DOHH2 (cell line): ENCODE measurements at regions not wholly inside any gene's neighbourhood (a gene's known extent, or its start where the extent isn't known, plus 50 kb on each side); places are given as distances from the start of the nearest gene placed in this dataset.
"Not testable (repeated sequence)": the region's sequence is repeated elsewhere in the genome, so short reads cannot be mapped to it uniquely, and the experiment has no call there.

ENCODE experiments used
- EZH2phosphoT487 ChIP-seq: fragments of 200-600 bp; sonication (generic); IDR thresholded peaks from 2 replicates; pipeline ENCODE4 v1.6.1; 2017; ENCODE audit warnings: borderline replicate concordance, mild to moderate bottlenecking, antibody characterized with exemption, low read length, moderate library complexity, mixed read lengths
- TF ChIP-seq, protein P1 (sequence below): fragments of 200-600 bp; sonication (generic); IDR thresholded peaks from one replicate; pipeline ENCODE4 v1.5.1; 2014; ENCODE audit warnings: antibody characterized with exemption, mild to moderate bottlenecking, low read depth, low read length; ENCODE audit not compliant: poor library complexity, severe bottlenecking

DNA sequence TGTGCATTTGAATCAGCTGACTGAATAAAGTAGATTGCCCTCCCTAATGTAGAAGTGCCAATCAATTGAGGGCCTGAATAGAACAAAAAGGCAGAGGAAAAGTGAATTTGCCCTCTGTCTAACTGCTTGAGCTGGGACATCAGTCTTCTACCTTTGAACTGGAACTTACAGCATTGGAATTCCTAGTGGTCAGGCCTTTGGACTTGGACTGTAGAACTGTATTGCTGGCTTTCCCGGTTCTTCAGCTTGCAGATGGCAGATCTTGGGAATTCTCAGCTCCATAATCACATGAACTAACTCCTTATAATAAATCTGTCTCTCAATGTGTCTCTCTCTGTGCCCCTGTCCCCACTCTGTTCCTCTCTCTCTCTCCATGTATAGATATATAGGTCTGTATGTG, 64.8 kb downstream of the TRIM43 start:
- TF ChIP-seq, protein P1, sequence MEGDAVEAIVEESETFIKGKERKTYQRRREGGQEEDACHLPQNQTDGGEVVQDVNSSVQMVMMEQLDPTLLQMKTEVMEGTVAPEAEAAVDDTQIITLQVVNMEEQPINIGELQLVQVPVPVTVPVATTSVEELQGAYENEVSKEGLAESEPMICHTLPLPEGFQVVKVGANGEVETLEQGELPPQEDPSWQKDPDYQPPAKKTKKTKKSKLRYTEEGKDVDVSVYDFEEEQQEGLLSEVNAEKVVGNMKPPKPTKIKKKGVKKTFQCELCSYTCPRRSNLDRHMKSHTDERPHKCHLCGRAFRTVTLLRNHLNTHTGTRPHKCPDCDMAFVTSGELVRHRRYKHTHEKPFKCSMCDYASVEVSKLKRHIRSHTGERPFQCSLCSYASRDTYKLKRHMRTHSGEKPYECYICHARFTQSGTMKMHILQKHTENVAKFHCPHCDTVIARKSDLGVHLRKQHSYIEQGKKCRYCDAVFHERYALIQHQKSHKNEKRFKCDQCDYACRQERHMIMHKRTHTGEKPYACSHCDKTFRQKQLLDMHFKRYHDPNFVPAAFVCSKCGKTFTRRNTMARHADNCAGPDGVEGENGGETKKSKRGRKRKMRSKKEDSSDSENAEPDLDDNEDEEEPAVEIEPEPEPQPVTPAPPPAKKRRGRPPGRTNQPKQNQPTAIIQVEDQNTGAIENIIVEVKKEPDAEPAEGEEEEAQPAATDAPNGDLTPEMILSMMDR: not testable (repeated sequence)
- TF ChIP-seq EZH2phosphoT487: not testable (repeated sequence)
